K562 (cell line): ENCODE measurements at regions not wholly inside any gene's neighbourhood (a gene's known extent, or its start where the extent isn't known, plus 50 kb on each side); places are given as distances from the start of the nearest gene placed in this dataset.

Experiments used
- ATAC-seq: fragments of 200-7000 bp; cut with Tn5 transposase; 3 replicates; pipeline ENCODE4 v1.9.1; 2020; ENCODE audit warnings: moderate library complexity
- BruUV-seq: library from RNA; stranded (reverse); fragments of 400-500 nt; replicated peaks from 2 replicates; lab custom pipeline; 2021; lab: Mats Ljungman, UMichigan
- CTCF ChIA-PET: fragments of 300-600 bp; formaldehyde crosslinking; extraction: SDS; loops from one replicate; lab custom pipeline; 2021; ENCODE audit warnings: low intra/inter-chr PET ratio; lab: Yijun Ruan, JAX
- POLR2A ChIA-PET: fragments of 300-600, 350-650 bp; sonication (Branson Sonifier 250); formaldehyde crosslinking; extraction: SDS; loops from one replicate; lab custom pipeline; 2021; ENCODE audit warnings: antibody characterized with exemption, inconsistent platforms; lab: Yijun Ruan, JAX
- DNase-seq, 4 experiments: peaks; one replicate each; pipeline versions ENCODE4 v3.0.0 to v3.0.0-alpha.2; 2011 to 2018; ENCODE audit warnings: low spot score in 3 of 4, mixed read lengths in 3 of 4; ENCODE audit errors: extremely low read depth in 1 of 4
- FAIRE-seq: peaks from 2 replicates; lab custom pipeline; 2011; peaks lifted over from hg19 to GRCh38; lab: Jason Lieb, UNC
- H2AFZ ChIP-seq: 2 replicates; pipeline ENCODE4 v1.6.0; 2011; ENCODE audit warnings: low read depth, low read length, control low read depth, inconsistent platforms
- H3K27ac ChIP-seq: fragments of 200-600 bp; 3 replicates; pipeline ENCODE4 v1.8.0; 2011; ENCODE audit warnings: low read depth, mild to moderate bottlenecking, control low read depth, inconsistent platforms, low read length, moderate library complexity, mixed read lengths; ENCODE audit errors: extremely low read depth
- H3K27me3 ChIP-seq, 2 experiments: fragments of 300-600 bp in 1 of 2; 2 replicates in 1 of 2; 3 replicates in 1 of 2; pipeline versions ENCODE4 v1.6.0 to v1.8.0; 2011; ENCODE audit warnings: inconsistent platforms in 2 of 2, low read length in 2 of 2, mild to moderate bottlenecking in 1 of 2, mixed read lengths in 1 of 2, moderate library complexity in 1 of 2; ENCODE audit not compliant: control insufficient read depth in 2 of 2, insufficient read depth in 2 of 2
- H3K36me3 ChIP-seq: fragments of 300-600 bp; 3 replicates; pipeline ENCODE4 v1.8.0; 2011; ENCODE audit warnings: mild to moderate bottlenecking, low read length, inconsistent platforms; ENCODE audit not compliant: control insufficient read depth, insufficient read depth
- H3K4me1 ChIP-seq, 2 experiments: fragments of 200-600 bp in 1 of 2; replicated peaks in 1 of 2; 2 replicates in 1 of 2; 3 replicates in 1 of 2; pipeline versions ENCODE4 v1.5.1 to v1.8.0; 2011; ENCODE audit warnings: inconsistent platforms in 2 of 2, low read length in 2 of 2, mild to moderate bottlenecking in 1 of 2, mixed read lengths in 1 of 2, moderate library complexity in 1 of 2; ENCODE audit not compliant: control insufficient read depth in 2 of 2, insufficient read depth in 2 of 2
- H3K4me2 ChIP-seq: 2 replicates; pipeline ENCODE4 v1.6.1; 2011; ENCODE audit warnings: low read length, control low read depth, inconsistent platforms, mixed read lengths; ENCODE audit not compliant: insufficient read depth
- H3K4me3 ChIP-seq: fragments of 200-600 bp; sonication (generic), shearing (Covaris generic); 2 replicates; pipeline ENCODE4 v1.5.1; 2016; ENCODE audit warnings: control low read depth, inconsistent platforms
- H3K79me2 ChIP-seq: fragments of 200-600 bp; 3 replicates; pipeline ENCODE4 v1.8.0; 2011; ENCODE audit warnings: low read length, inconsistent platforms; ENCODE audit not compliant: control insufficient read depth, insufficient read depth
- H3K9ac ChIP-seq, 2 experiments: 2 replicates each; pipeline versions ENCODE4 v1.6.0 to v1.6.1; 2011; ENCODE audit warnings: low read depth in 2 of 2, low read length in 2 of 2, control low read depth in 1 of 2, inconsistent platforms in 1 of 2, mild to moderate bottlenecking in 1 of 2, mixed read lengths in 1 of 2; ENCODE audit not compliant: insufficient read depth in 1 of 2
- H3K9me1 ChIP-seq: one replicate; pipeline ENCODE4 v1.6.0; 2011; ENCODE audit warnings: inconsistent platforms, mild to moderate bottlenecking, low read length, moderate library complexity; ENCODE audit not compliant: control insufficient read depth, insufficient read depth
- H3K9me3 ChIP-seq: replicated peaks from 2 replicates; pipeline ENCODE4 v1.5.1; 2011; ENCODE audit warnings: low read depth, low read length, inconsistent platforms; ENCODE audit not compliant: control insufficient read depth, insufficient read depth
- H4K20me1 ChIP-seq: replicated peaks from 2 replicates; pipeline ENCODE4 v1.6.1; 2011; ENCODE audit warnings: low read length, inconsistent platforms, mixed read lengths; ENCODE audit not compliant: control insufficient read depth, insufficient read depth
- ARID4B ChIP-seq: sonication (generic); formaldehyde crosslinking; IDR thresholded peaks from 2 replicates; pipeline ENCODE4 v1.8.0; 2022; ENCODE audit warnings: mild to moderate bottlenecking, missing genetic modification reagents
- HDAC3 ChIP-seq: fragments of 450-650 bp; IDR thresholded peaks from 2 replicates; pipeline ENCODE4 v1.6.1; 2018; ENCODE audit warnings: borderline replicate concordance, mild to moderate bottlenecking, moderate library complexity; ENCODE audit not compliant: partially characterized antibody
- HINFP ChIP-seq: fragments of 450-650 bp; conservative IDR thresholded peaks from 2 replicates; pipeline ENCODE4 v1.6.1; 2016; ENCODE audit warnings: missing genetic modification characterization, low read depth, mild to moderate bottlenecking, control low read depth, missing compliant biosample characterization
- HIVEP1 ChIP-seq: fragments of 250-450 bp; sonication (Bioruptor Pico); IDR thresholded peaks from 2 replicates; pipeline ENCODE4 v1.4.0; 2020; ENCODE audit warnings: mild to moderate bottlenecking
- MLX ChIP-seq, 2 experiments: fragments of 450-650 bp in 1 of 2; sonication (generic) in 1 of 2; formaldehyde crosslinking; conservative IDR thresholded peaks; 2 replicates each; pipeline versions ENCODE4 v1.4.0 to v1.8.1; 2020 to 2022; ENCODE audit warnings: mild to moderate bottlenecking in 1 of 2, missing genetic modification reagents in 1 of 2
- NFATC3 ChIP-seq: fragments of 450-650 bp; IDR thresholded peaks from 2 replicates; pipeline ENCODE4 v1.6.1; 2017; ENCODE audit warnings: mild to moderate bottlenecking
- NUFIP1 ChIP-seq: fragments of 450-650 bp; IDR thresholded peaks from 2 replicates; pipeline ENCODE4 v1.6.1; 2018; ENCODE audit not compliant: partially characterized antibody
- POLR2H ChIP-seq: IDR thresholded peaks from 2 replicates; pipeline ENCODE4 v1.6.1; 2016; ENCODE audit warnings: missing genetic modification characterization, low read depth, mild to moderate bottlenecking, control low read depth, missing compliant biosample characterization, moderate library complexity
- POLR3A ChIP-seq: IDR thresholded peaks from 2 replicates; pipeline ENCODE4 v1.6.1; 2011; ENCODE audit warnings: borderline replicate concordance, mild to moderate bottlenecking, moderate library complexity; ENCODE audit not compliant: insufficient read length, insufficient read depth; ENCODE audit errors: extremely low read depth
- SIN3B ChIP-seq: fragments of 450-650 bp; IDR thresholded peaks from 2 replicates; pipeline ENCODE4 v1.6.1; 2017; ENCODE audit warnings: low read depth, mild to moderate bottlenecking, moderate library complexity
- TBP ChIP-seq: optimal IDR thresholded peaks from 2 replicates; pipeline ENCODE3; 2011; ENCODE audit warnings: low read depth, low read length, improper control_type of control experiment
- ZNF507 ChIP-seq: conservative IDR thresholded peaks from 2 replicates; pipeline ENCODE4 v1.6.1; 2017; ENCODE audit warnings: missing genetic modification characterization, missing compliant biosample characterization
- WGBS: fragments of 100-300 bp; shearing (Covaris generic); methylation state at CpG from one replicate; pipeline ENCODE4 v1.1.6; 2016; ENCODE audit warnings: low coverage, mixed read lengths; ENCODE audit not compliant: insufficient coverage; ENCODE audit errors: missing lambda C conversion rate; 5-methylcytosine and 5-hydroxymethylcytosine counted together
- in situ Hi-C: fragments of 300-500 bp; cut with MboI; formaldehyde crosslinking; loops from 4 replicates; pipeline ENCODE4 v1.15.0; 2018; ENCODE audit warnings: inconsistent platforms, mixed read lengths
- intact Hi-C: fragments of 100-400 bp; cut with micrococcal nuclease; formaldehyde crosslinking; loops from 2 replicates; pipeline ENCODE4 v1.14.2; 2022

GRCh38 chr20:39269493-39270217 is 307.5 kb downstream of the DHX35 start:
- FAIRE-seq (no peak), ATAC-seq (no peak), DNase-seq (no peak)
- CTCF ChIA-PET, result interaction anchor here (0.9 to 1.3 kb wide), 2 partner anchors 1693 kb away, joined by 3 read pairs; no protein-coding TSS in a partner anchor
- no TSS peak for BruUV-seq
- Histone ChIP-seq H2AFZ (no peak overlapping the region), H3K9me3 (no peaks in the 10 kb centered on the region), H3K36me3 (no peaks in the 10 kb centered on the region), H3K27ac (no peak overlapping the region), H3K79me2 (no peaks in the 10 kb centered on the region), H3K4me1 (no peaks in the 10 kb centered on the region; a peak in 1 of 5 replicates), H3K4me3 (no peak overlapping the region), H4K20me1 (no peaks in the 10 kb centered on the region; the same call in 1 of the 2 replicates), H3K9me1 (no peaks in the 10 kb centered on the region), H3K9ac (no peak overlapping the region), H3K4me2 (no peak overlapping the region), H3K27me3 (no peaks in the 10 kb centered on the region)
- in situ Hi-C loops (loop anchor here (25.0 kb wide), 2 partner anchors 1418 to 1668 kb away; partner anchors contain the start of gene MAFB), intact Hi-C loops (loop anchor here (2.0 to 5.0 kb wide), 3 partner anchors 157 to 1693 kb away; no protein-coding TSS in a partner anchor)
- POLR2A ChIA-PET, result no interaction called here
- TF ChIP-seq NUFIP1 (no peak), HDAC3 (no peak), ARID4B (no peak), HIVEP1 (CRISPR knock-in tag) (no peak), POLR3A (no peak), HINFP (tag) (no peak), MLX (CRISPR knock-in tag; conservative IDR thresholded peaks at IDR 0.05) (no peak), POLR2H (tag) (no peak), NFATC3 (no peak), TBP (no peak), ZNF507 (tag) (no peak), SIN3B (no peak)
- 0% methylated on average over 1 of the region's 1 CpG for WGBS
